ENCODE measurements at regions not wholly inside any gene's neighbourhood (a gene's known extent, or its start where the extent isn't known, plus 50 kb on each side); places are given as distances from the start of the nearest gene placed in this dataset.

- no peak for DNase-seq
Observed at GRCh38 chr7:39890411-39890810, 59.6 kb upstream of the CDK13 start.

- DNase-seq, result no peak
Observed at GRCh38 chr7:39891894-39892293, 58.2 kb upstream of the CDK13 start.

- no peak for DNase-seq
Observed at GRCh38 chr7:39892361-39892760, 57.7 kb upstream of the CDK13 start.

- DNase-seq, result no peak
Observed at GRCh38 chr7:39894904-39895303, 55.2 kb upstream of the CDK13 start.

GRCh38 chr7:39896840-39897239, 53.2 kb upstream of the CDK13 start:
- DNase-seq, result no peak

- no peak for DNase-seq
Observed at GRCh38 chr7:39898867-39899266, 51.2 kb upstream of the CDK13 start.

Measured in activated CD4-positive, alpha-beta T cell treated with anti-CD3 and anti-CD28 coated beads, Interleukin-2, amount 50 U/mL, for 4 hours (primary cell).